ENCODE measurements at regions not wholly inside any gene's neighbourhood (a gene's known extent, or its start where the extent isn't known, plus 50 kb on each side); places are given as distances from the start of the nearest gene placed in this dataset.

DNA sequence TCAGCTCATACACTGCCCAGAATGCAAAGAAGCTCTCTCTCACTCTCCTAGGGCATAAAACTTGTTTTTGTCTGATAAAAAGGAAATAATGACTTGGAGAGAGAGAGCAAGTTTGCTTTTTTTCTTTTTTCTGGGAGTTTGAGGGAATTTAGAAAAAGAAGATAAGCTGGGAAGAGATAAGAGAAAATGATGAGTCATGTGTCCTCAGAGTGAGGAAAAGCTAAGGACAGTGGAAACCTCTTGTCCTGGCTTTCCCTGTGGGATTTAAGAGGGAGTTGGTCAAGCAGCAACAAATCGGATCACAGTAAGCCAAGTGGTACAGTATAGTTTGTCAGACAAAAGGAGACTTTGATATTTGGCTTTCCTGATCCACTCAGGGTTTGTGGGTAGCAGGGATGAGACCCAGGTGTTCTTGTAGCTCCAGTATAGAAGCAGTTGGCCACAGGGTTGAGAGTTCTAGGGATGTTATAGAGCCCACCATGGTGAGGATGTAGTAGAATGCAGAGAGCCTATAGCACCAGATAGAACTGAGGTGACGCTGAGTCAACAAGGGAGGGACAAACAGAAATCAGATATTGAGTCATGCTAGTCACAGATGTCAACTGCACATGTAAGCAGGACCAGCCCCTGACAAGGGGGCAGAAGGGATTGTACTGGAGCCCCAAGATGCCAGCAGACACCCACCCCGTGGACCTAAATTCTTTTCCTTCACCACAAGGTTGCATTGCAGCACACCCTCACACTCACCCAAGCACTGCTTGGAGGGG lies 219.3 kb upstream of the TAC1 start:
- peak; percentile 77 for ATAC-seq
- no peaks in the 10 kb centered on the region for H3K4me1 ChIP-seq (ENCODE audit: control insufficient read depth, insufficient read depth, low read length)
- BruUV-seq (replicated peaks) = no TSS peak
- 0% methylated on average over 3 of the region's 3 CpGs for WGBS (ENCODE audit: insufficient coverage, insufficient replicate concordance, low lambda C conversion rate, missing lambda C conversion rate)
- no peaks in the 10 kb centered on the region for H4K20me1 ChIP-seq (ENCODE audit: control insufficient read depth, insufficient read depth)
- no peak overlapping the region for H3K9ac ChIP-seq (ENCODE audit: control insufficient read depth, insufficient read depth, low read length)
- no peak overlapping the region for H2AFZ ChIP-seq (ENCODE audit: control insufficient read depth, low read depth, low read length)
- no peaks in the 10 kb centered on the region for H3K36me3 ChIP-seq (ENCODE audit: control insufficient read depth in 2 of 2, insufficient read depth in 2 of 2, low read length in 1 of 2)
- H3K79me2 ChIP-seq (ENCODE audit: control insufficient read depth, insufficient read depth, low read length) = no peaks in the 10 kb centered on the region
- SMC1A ChIA-PET (ENCODE audit: uncharacterized antibody, unreplicated experiment) = interaction anchor here (0.7 to 1.4 kb wide), 2 partner anchors 14 to 19 kb away, joined by 3 to 5 read pairs; no protein-coding TSS in a partner anchor
- no peak overlapping the region for H3K4me3 ChIP-seq
- CTCF ChIA-PET = interaction anchor here (1.3 to 1.7 kb wide), 3 partner anchors 9 to 14 kb away, joined by 3 to 7 read pairs (median 6); no protein-coding TSS in a partner anchor
- no peak for DNase-seq (ENCODE audit: low read depth, low spot score)
- H3K27ac ChIP-seq (ENCODE audit: control insufficient read depth, insufficient read depth) = no peak overlapping the region
- H3K4me2 ChIP-seq (ENCODE audit: control insufficient read depth, insufficient read depth) = no peak overlapping the region
- FAIRE-seq = peak; percentile 27
- in situ Hi-C loops (cut with MboI) (no loop called here), intact Hi-C loops (cut with micrococcal nuclease; ENCODE audit: unreplicated experiment) (no loop called here)
- RAD21 ChIA-PET (ENCODE audit: unreplicated experiment) = interaction anchor here (0.5 to 0.6 kb wide), 2 partner anchors 394 to 458 kb away, joined by 3 to 4 read pairs; no protein-coding TSS in a partner anchor
- POLR2A ChIA-PET = no interaction called here
- peak; percentile 6; the same call in 1 of the 2 replicates for TF ChIP-seq JUNB (IDR thresholded peaks at IDR 0.05)
- TF ChIP-seq RCOR1 (conservative IDR thresholded peaks at IDR 0.05; ENCODE audit: low read depth, low read length) = no peak
- no peak for TF ChIP-seq CEBPB (IDR thresholded peaks at IDR 0.05; ENCODE audit: borderline replicate concordance in 1 of 2, low read depth in 2 of 2, low read length in 2 of 2)
- H3K27me3 ChIP-seq (replicated peaks in 1 of 2; ENCODE audit: control insufficient read depth in 2 of 2, insufficient read depth in 2 of 2, low read length in 1 of 2) = no peaks in the 10 kb centered on the region; a peak in 1 of 4 replicates
- no peaks in the 10 kb centered on the region for H3K9me3 ChIP-seq (replicated peaks; ENCODE audit: control insufficient read depth, insufficient read depth, low read length)

DNA sequence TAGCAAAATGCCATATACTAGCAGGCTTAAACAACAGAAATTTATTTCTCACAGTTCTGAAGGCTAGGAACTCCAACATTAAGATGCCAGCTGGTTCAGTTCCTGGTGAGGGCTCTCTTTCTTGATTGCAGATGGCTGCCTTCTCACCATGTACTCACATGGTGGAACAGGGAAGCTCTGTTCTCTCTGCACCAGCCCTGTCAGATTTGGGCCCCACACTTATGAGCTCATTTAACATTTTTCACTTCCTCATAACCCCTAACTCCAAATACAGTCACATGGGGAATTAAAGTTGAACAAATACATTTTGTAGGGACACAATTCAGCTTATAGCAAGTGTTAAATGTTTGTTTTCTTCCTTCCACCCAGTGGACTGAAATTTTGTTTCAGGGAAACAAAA lies 218.6 kb upstream of the TAC1 start:
- no peak overlapping the region for H2AFZ ChIP-seq (ENCODE audit: control insufficient read depth, low read depth, low read length)
- no peak overlapping the region for H3K4me3 ChIP-seq
- H3K79me2 ChIP-seq (ENCODE audit: control insufficient read depth, insufficient read depth, low read length) = no peaks in the 10 kb centered on the region
- intact Hi-C loops (cut with micrococcal nuclease; ENCODE audit: unreplicated experiment) = no loop called here
- in situ Hi-C loops (cut with MboI) = no loop called here
- H3K4me1 ChIP-seq (ENCODE audit: control insufficient read depth, insufficient read depth, low read length) = no peaks in the 10 kb centered on the region
- no peak overlapping the region for H3K9ac ChIP-seq (ENCODE audit: control insufficient read depth, insufficient read depth, low read length)
- ChIA-PET CTCF (interaction anchor here (1.3 to 1.7 kb wide), 2 partner anchors 14 to 15 kb away, joined by 3 to 7 read pairs; no protein-coding TSS in a partner anchor), SMC1A (ENCODE audit: uncharacterized antibody, unreplicated experiment) (interaction anchor here (0.7 to 1.4 kb wide), 2 partner anchors 14 to 20 kb away, joined by 3 to 5 read pairs; no protein-coding TSS in a partner anchor), POLR2A (no interaction called here), RAD21 (ENCODE audit: unreplicated experiment) (interaction anchor here (0.5 kb wide), 1 partner anchor 458 kb away, joined by 4 read pairs; no protein-coding TSS in a partner anchor)
- H3K27ac ChIP-seq (ENCODE audit: control insufficient read depth, insufficient read depth) = no peak overlapping the region
- BruUV-seq (replicated peaks) = no TSS peak
- no peaks in the 10 kb centered on the region for H4K20me1 ChIP-seq (ENCODE audit: control insufficient read depth, insufficient read depth)
- H3K4me2 ChIP-seq (ENCODE audit: control insufficient read depth, insufficient read depth) = no peak overlapping the region
- no peaks in the 10 kb centered on the region for H3K36me3 ChIP-seq (ENCODE audit: control insufficient read depth in 2 of 2, insufficient read depth in 2 of 2, low read length in 1 of 2)
- no peaks in the 10 kb centered on the region for H3K9me3 ChIP-seq (replicated peaks; ENCODE audit: control insufficient read depth, insufficient read depth, low read length)
- H3K27me3 ChIP-seq (replicated peaks in 1 of 2; ENCODE audit: control insufficient read depth in 2 of 2, insufficient read depth in 2 of 2, low read length in 1 of 2) = no peaks in the 10 kb centered on the region; a peak in 1 of 4 replicates
- no peak for DNase-seq (ENCODE audit: low read depth, low spot score)
- FAIRE-seq = no peak
- peak; percentile 90 for ATAC-seq
- TF ChIP-seq ATF7 (IDR thresholded peaks at IDR 0.05; ENCODE audit: low read depth) (peak; percentile 64; the same call in 1 of the 2 replicates), FOXK2 (IDR thresholded peaks at IDR 0.05) (no peak), PAX8 (IDR thresholded peaks at IDR 0.05) (no peak), IRF4 (IDR thresholded peaks at IDR 0.05; ENCODE audit: low read depth, low read length) (no peak), STAT1 (conservative IDR thresholded peaks at IDR 0.05) (no peak), ASH2L (IDR thresholded peaks at IDR 0.05; ENCODE audit: borderline replicate concordance, low read depth) (no peak), SPI1 (IDR thresholded peaks at IDR 0.05; ENCODE audit: borderline replicate concordance, insufficient read depth, low read depth, low read length) (peak; percentile 82), TARDBP (IDR thresholded peaks at IDR 0.05; ENCODE audit: borderline replicate concordance) (no peak)
- TF ChIP-seq, protein P1, sequence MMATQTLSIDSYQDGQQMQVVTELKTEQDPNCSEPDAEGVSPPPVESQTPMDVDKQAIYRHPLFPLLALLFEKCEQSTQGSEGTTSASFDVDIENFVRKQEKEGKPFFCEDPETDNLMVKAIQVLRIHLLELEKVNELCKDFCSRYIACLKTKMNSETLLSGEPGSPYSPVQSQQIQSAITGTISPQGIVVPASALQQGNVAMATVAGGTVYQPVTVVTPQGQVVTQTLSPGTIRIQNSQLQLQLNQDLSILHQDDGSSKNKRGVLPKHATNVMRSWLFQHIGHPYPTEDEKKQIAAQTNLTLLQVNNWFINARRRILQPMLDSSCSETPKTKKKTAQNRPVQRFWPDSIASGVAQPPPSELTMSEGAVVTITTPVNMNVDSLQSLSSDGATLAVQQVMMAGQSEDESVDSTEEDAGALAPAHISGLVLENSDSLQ (IDR thresholded peaks at IDR 0.05) = no peak
- TF ChIP-seq, protein P2, sequence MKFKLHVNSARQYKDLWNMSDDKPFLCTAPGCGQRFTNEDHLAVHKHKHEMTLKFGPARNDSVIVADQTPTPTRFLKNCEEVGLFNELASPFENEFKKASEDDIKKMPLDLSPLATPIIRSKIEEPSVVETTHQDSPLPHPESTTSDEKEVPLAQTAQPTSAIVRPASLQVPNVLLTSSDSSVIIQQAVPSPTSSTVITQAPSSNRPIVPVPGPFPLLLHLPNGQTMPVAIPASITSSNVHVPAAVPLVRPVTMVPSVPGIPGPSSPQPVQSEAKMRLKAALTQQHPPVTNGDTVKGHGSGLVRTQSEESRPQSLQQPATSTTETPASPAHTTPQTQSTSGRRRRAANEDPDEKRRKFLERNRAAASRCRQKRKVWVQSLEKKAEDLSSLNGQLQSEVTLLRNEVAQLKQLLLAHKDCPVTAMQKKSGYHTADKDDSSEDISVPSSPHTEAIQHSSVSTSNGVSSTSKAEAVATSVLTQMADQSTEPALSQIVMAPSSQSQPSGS (IDR thresholded peaks at IDR 0.05; ENCODE audit: low read length) = 0 out of 2 replicates have a peak, but pooled peaks have one; percentile 33
- TF ChIP-seq, protein P3, sequence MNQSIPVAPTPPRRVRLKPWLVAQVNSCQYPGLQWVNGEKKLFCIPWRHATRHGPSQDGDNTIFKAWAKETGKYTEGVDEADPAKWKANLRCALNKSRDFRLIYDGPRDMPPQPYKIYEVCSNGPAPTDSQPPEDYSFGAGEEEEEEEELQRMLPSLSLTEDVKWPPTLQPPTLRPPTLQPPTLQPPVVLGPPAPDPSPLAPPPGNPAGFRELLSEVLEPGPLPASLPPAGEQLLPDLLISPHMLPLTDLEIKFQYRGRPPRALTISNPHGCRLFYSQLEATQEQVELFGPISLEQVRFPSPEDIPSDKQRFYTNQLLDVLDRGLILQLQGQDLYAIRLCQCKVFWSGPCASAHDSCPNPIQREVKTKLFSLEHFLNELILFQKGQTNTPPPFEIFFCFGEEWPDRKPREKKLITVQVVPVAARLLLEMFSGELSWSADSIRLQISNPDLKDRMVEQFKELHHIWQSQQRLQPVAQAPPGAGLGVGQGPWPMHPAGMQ (IDR thresholded peaks at IDR 0.05; ENCODE audit: borderline replicate concordance) = no peak

Measured in GM12878 (cell line).